Activated CD4-positive, alpha-beta T cell treated with anti-CD3 and anti-CD28 coated beads, Interleukin-2, amount 10 ng/mL, durations not matched to agents 7 days and 5 days (primary cell): ENCODE measurements at regions not wholly inside any gene's neighbourhood (a gene's known extent, or its start where the extent isn't known, plus 50 kb on each side); places are given as distances from the start of the nearest gene placed in this dataset.

Experiments used
- CTCF ChIA-PET: fragments of 350-600 bp; sonication (Branson Sonifier 250); formaldehyde crosslinking; loops from one replicate; lab custom pipeline; 2021; ENCODE audit warnings: antibody characterized with exemption; lab: Charles Lee
- POLR2A ChIA-PET: fragments of 350-600 bp; sonication (Branson Sonifier 250); formaldehyde crosslinking; loops from one replicate; lab custom pipeline; 2021; ENCODE audit warnings: antibody characterized with exemption; lab: Charles Lee
- DNase-seq: peaks from one replicate; pipeline ENCODE4 v3.0.0-alpha.2; 2020
- H3K27ac Mint-ChIP-seq: one replicate; pipeline ENCODE4 v1.8.0; 2021; ENCODE audit warnings: mild to moderate bottlenecking, moderate library complexity, mixed read lengths
- H3K27me3 Mint-ChIP-seq: one replicate; pipeline ENCODE4 v1.8.0; 2021; ENCODE audit warnings: mixed read lengths
- H3K36me3 Mint-ChIP-seq: one replicate; pipeline ENCODE4 v1.8.0; 2021; ENCODE audit warnings: low read depth, mixed read lengths
- H3K4me1 Mint-ChIP-seq: one replicate; pipeline ENCODE4 v1.8.0; 2021; ENCODE audit warnings: mixed read lengths
- H3K4me3 Mint-ChIP-seq: one replicate; pipeline ENCODE4 v1.8.0; 2021; ENCODE audit warnings: mild to moderate bottlenecking, moderate library complexity, mixed read lengths
- H3K9me3 Mint-ChIP-seq: one replicate; pipeline ENCODE4 v1.8.0; 2021; ENCODE audit warnings: mixed read lengths

DNA sequence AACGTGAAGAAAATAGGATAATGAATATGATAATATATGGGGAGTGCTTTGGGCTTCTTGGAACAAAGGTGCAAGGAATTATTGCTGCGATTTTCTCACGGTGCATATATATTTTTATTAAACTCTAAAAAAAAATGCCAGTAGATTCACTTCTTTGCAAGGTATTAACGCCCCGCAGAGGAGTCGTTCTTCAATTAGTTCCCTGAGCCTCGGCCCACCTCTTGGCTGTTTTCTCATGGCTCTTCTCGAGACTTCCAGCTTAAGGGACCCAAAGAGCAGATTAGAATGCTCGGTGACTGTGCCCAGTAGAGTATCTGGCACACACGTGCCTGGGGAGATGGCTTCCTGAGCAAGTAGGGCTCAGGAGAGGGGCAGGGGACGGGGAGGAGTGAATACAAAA, 367.4 kb downstream of the MID1IP1 start:
- ChIA-PET CTCF (no interaction called here), POLR2A (no interaction called here)
- Mint-ChIP-seq H3K4me1 (peaks cover 9% of the 10 kb centered on the region), H3K4me3 (no peak overlapping the region), H3K27me3 (peaks cover 1% of the 10 kb centered on the region), H3K27ac (no peak overlapping the region), H3K9me3 (no peaks in the 10 kb centered on the region), H3K36me3 (no peaks in the 10 kb centered on the region)
- no peak for DNase-seq

DNA sequence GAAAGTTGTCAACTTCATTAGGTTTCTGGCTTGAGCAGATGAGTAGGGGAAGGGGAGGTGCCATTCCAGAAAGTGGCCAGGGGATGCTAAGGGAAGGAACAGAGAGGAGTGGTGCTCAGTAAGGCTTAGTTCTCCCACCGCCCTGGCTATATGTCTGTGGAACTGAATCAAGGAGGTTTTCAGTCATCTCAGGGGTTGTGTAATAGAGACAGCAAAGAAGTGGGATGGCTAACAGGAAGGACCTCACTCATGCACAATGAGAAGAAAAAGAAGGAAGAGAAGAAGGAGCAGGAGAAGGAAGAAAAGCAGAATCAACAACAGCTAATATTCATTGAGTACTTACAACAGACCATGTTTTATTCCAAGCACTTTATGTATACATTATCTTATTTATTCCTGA, 368.7 kb downstream of the MID1IP1 start:
- Mint-ChIP-seq H3K4me1 (peaks cover 16% of the 10 kb centered on the region), H3K36me3 (no peaks in the 10 kb centered on the region), H3K4me3 (no peak overlapping the region), H3K27me3 (no peaks in the 10 kb centered on the region), H3K9me3 (no peaks in the 10 kb centered on the region), H3K27ac (no peak overlapping the region)
- no peak for DNase-seq
- POLR2A ChIA-PET: no interaction called here
- CTCF ChIA-PET: no interaction called here

DNA sequence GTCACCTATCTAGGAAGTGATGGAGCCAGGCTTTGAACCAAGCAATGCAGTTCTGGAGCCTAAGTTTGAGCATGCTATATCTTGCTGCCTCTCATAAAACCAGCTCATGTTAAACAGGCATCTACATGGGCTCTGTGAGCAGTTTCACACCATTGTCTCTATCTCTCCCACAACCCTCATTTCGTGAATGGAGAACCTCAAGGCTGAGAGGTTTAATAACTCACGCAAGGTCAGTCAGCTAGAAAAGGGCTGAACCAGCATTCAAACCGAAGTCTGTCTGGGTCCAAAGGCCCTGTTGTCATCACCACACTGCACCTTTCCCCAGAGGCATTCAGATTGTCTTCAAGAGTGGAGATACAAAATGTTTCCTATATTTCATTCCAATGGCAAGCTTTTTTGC, 369.2 kb downstream of the MID1IP1 start:
- DNase-seq: no peak
- H3K36me3 Mint-ChIP-seq: no peaks in the 10 kb centered on the region
- ChIA-PET POLR2A (no interaction called here), CTCF (interaction anchor here (1.1 kb wide), 1 partner anchor 19 kb away, joined by 3 read pairs; no protein-coding TSS in a partner anchor)
- no peak overlapping the region for H3K27ac Mint-ChIP-seq
- H3K4me3 Mint-ChIP-seq: no peak overlapping the region
- no peaks in the 10 kb centered on the region for H3K9me3 Mint-ChIP-seq
- H3K4me1 Mint-ChIP-seq: peaks cover 21% of the 10 kb centered on the region
- no peaks in the 10 kb centered on the region for H3K27me3 Mint-ChIP-seq

DNA sequence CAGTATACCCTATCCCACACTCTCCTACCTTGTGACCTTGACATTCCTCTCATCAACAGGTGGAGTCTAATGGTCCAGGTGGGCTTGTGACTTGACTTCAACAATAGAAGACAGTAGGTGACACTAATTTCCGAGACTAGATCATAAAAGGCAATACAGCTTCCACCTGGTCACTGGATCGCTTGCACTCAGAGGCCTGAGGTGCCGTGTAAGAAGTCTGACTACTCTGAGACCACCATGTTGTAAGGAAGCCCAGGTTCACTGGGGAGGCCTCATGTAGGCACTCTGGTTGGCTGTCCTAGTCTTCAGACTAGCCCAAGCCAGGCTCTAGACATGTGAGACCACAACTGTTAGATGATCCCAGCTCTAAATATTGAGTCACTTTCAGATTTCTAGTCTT, 370.4 kb downstream of the MID1IP1 start:
- Mint-ChIP-seq H3K27me3 (no peaks in the 10 kb centered on the region), H3K4me3 (no peak overlapping the region), H3K27ac (no peak overlapping the region), H3K4me1 (peaks cover 28% of the 10 kb centered on the region), H3K36me3 (no peaks in the 10 kb centered on the region), H3K9me3 (no peaks in the 10 kb centered on the region)
- CTCF ChIA-PET: interaction anchor here (1.1 to 2.0 kb wide), 2 partner anchors 8 to 20 kb away, joined by 3 to 5 read pairs; no protein-coding TSS in a partner anchor
- no peak for DNase-seq
- POLR2A ChIA-PET: no interaction called here

DNA sequence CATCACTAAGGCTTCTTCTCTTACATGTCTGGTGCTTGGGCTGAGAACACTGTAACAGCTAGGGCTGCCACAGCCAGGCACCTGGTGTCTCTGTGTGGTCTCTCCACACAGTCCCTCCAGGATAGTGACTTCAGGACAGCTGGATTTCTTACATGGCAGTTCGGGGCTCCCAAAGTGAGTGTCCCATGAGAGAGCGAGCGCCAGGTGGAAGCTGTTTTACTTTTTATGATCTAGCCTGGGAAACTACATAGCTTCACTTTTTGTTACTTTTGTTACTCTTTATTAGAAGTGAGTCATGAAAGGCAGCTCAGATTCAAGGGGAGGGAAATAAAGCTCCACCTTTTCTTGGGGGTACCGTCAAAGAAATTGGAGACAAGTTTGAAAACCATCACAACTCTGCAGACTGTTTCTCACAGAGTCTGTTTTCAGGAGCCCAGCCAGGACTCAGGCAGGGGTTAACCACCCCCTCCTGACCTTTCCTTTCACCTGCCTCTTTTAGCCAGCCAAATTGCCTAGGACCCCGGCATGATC, 373.0 kb downstream of the MID1IP1 start:
- Mint-ChIP-seq H3K9me3 (no peaks in the 10 kb centered on the region), H3K27me3 (no peaks in the 10 kb centered on the region), H3K4me3 (no peak overlapping the region), H3K27ac (peak overlapping the region; percentile 88), H3K4me1 (peaks cover 21% of the 10 kb centered on the region), H3K36me3 (no peaks in the 10 kb centered on the region)
- CTCF ChIA-PET: interaction anchor here (1.1 kb wide), 1 partner anchor 25 kb away, joined by 3 read pairs; no protein-coding TSS in a partner anchor
- POLR2A ChIA-PET: no interaction called here
- DNase-seq: no peak

DNA sequence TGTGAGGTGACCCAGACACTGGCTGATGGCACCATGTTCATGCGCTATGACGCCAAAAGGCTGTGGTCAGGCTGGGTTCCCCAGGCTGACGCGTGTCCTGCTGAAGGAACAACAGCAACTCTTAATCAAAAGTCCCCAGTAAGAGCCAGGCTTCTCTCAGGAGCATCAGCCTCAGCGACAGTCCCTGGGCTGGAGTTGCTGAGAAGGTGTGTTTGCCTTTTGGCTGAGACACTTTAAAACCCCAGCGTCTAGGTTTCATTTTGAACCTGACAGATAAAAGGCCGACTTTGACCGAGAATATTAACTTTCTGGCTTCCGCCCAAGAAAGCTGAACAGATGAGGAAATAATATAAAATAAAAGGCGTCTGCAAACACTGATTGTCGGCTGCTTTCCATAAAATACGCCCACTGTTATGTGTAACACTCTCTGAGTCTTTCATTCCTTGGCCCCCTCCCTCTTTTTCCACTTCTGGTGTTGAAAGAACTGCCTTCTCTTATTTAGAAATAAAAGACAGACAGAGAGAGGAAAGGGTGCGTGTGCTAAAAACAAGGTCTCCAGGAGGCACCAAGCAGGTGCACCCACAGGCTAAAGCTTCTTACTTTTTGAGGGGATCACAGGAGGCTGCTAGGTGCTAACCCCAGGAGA, 373.6 kb downstream of the MID1IP1 start:
- Mint-ChIP-seq H3K27me3 (no peaks in the 10 kb centered on the region), H3K36me3 (no peaks in the 10 kb centered on the region), H3K9me3 (no peaks in the 10 kb centered on the region), H3K27ac (peak overlapping the region; percentile 88), H3K4me3 (peak overlapping the region; percentile 36), H3K4me1 (peaks cover 21% of the 10 kb centered on the region)
- POLR2A ChIA-PET: no interaction called here
- CTCF ChIA-PET: interaction anchor here (1.2 to 2.4 kb wide), 2 partner anchors 12 to 23 kb away, joined by 3 to 6 read pairs; no protein-coding TSS in a partner anchor
- peak; percentile 27 for DNase-seq

DNA sequence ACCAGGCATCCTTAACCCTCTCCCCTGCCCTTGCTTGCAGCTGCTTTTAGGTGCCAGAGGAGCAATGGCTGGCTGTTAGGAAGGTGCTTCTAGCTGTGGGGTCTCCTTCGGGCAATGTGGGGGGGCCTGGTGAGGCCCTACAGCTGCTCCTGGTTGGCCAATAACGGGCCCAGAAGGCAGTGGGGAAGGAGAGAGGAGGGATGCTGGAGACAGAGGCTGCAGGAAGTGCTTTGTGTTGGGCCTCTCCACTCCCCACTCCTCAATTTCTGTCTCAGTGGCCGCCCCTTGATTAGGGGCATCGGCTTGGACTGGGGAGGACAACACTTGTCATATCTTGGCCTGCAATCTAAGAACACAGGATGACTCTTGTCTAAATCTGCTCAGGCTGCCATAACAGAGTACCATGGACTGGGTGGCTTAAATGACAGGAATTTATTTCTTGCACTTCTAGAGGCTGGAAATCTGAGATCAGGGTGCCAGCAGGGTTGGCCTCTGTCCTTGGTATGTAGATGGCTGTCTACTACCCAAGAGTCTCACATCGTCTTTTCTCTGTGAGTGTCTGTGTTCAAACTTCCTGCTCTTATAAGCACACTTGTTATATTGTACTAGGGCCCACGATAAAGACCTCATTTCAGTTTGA, 374.3 kb downstream of the MID1IP1 start:
- ChIA-PET CTCF (interaction anchor here (1.2 to 2.4 kb wide), 2 partner anchors 12 to 24 kb away, joined by 3 to 6 read pairs; no protein-coding TSS in a partner anchor), POLR2A (no interaction called here)
- peaks cover 21% of the 10 kb centered on the region for H3K4me1 Mint-ChIP-seq
- no peak for DNase-seq
- H3K27me3 Mint-ChIP-seq: no peaks in the 10 kb centered on the region
- no peaks in the 10 kb centered on the region for H3K9me3 Mint-ChIP-seq
- H3K36me3 Mint-ChIP-seq: no peaks in the 10 kb centered on the region
- H3K4me3 Mint-ChIP-seq: no peak overlapping the region
- H3K27ac Mint-ChIP-seq: peak overlapping the region; percentile 88

DNA sequence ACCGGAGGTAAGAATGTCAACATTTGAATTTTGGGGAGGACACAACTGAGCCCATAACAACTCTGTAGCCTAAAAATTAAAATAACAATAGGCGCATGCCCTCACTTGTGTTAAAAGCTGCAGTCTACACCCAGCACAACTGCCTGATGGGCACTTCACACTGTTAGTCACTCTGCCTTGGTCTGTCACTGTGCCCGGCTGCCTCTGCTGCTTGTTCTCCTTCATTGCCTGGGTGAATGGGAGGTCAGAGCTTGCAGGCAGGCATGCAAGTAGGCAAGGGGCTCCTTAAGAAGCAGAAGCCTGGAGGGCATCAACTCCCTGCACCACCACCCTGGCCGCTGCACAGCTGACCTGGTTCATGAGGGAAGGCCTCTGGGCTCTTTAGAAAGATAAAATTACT, 374.8 kb downstream of the MID1IP1 start:
- Mint-ChIP-seq H3K4me1 (peaks cover 21% of the 10 kb centered on the region), H3K27ac (no peak overlapping the region), H3K27me3 (no peaks in the 10 kb centered on the region), H3K4me3 (no peak overlapping the region), H3K36me3 (no peaks in the 10 kb centered on the region), H3K9me3 (no peaks in the 10 kb centered on the region)
- ChIA-PET POLR2A (no interaction called here), CTCF (interaction anchor here (2.4 kb wide), 1 partner anchor 13 kb away, joined by 6 read pairs; no protein-coding TSS in a partner anchor)
- DNase-seq: no peak

DNA sequence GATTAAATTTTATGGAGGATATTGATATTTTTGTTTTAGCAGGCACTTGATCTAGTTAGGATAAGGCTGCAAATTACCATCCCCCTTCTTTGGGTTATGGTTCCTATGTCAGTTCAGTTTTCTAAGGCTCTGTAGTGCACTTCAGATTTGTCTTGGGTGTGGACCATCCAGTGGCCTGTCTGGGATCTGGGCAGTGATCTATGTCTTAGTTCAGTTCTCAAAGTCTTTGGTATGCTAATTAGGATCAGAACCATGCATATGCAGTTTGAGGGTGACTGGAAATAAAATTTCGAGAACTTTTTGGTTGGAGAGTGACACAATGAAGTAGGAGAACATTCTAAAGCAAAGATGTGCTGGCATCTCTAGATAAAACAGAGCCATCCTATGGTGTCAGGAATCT, 388.2 kb downstream of the MID1IP1 start:
- no peak for DNase-seq
- Mint-ChIP-seq H3K36me3 (no peaks in the 10 kb centered on the region), H3K4me1 (no peaks in the 10 kb centered on the region), H3K4me3 (no peak overlapping the region), H3K27me3 (peaks cover 2% of the 10 kb centered on the region), H3K9me3 (peaks cover 2% of the 10 kb centered on the region), H3K27ac (no peak overlapping the region)
- ChIA-PET CTCF (no interaction called here), POLR2A (no interaction called here)

DNA sequence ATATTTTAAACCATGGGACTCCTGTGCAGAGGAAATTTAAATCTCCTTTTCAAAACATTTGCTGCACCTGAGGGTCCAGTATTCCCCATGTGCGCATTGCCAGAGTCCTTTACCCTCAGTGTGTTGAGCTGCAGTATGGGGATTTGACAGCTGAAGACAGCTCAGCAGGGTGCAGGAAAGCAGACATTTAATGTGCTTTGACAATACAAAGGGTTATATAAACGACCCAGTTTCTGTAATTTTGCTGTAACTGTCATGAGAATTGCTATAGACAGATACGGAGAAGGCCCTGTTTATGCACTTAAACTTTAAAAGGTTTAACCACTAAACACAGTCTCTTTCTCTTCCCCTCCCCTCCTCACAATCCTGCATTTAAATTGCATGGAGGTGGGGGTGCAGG, 393.4 kb downstream of the MID1IP1 start:
- H3K4me1 Mint-ChIP-seq: peaks cover 35% of the 10 kb centered on the region
- H3K27me3 Mint-ChIP-seq: peaks cover 2% of the 10 kb centered on the region
- ChIA-PET POLR2A (no interaction called here), CTCF (interaction anchor here (1.1 to 1.2 kb wide), 2 partner anchors 12 to 32 kb away, joined by 3 read pairs; no protein-coding TSS in a partner anchor)
- H3K9me3 Mint-ChIP-seq: peaks cover 4% of the 10 kb centered on the region
- H3K4me3 Mint-ChIP-seq: no peak overlapping the region
- no peaks in the 10 kb centered on the region for H3K36me3 Mint-ChIP-seq
- DNase-seq: no peak
- no peak overlapping the region for H3K27ac Mint-ChIP-seq

DNA sequence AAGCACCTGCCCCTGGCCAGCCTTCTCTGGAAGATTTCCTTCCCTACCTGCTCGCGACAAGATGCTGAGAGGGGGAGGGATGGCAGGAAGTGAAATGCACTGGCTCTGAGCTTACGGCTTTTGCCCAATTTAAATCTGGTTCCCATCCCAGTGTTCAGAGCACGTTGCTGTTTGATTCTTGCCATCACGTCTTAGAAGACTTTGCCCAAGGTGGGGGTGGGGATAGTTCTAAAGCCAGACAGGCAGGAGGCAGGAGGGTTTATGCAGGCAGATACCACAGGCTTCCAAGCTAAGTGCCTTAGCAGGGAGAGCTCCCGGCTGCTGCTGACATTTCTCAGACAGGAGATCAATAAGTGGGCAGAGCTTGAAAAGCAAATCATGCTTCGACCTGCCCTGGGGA, 393.9 kb downstream of the MID1IP1 start:
- ChIA-PET CTCF (interaction anchor here (1.1 to 1.2 kb wide), 2 partner anchors 12 to 32 kb away, joined by 3 read pairs; no protein-coding TSS in a partner anchor), POLR2A (no interaction called here)
- no peak for DNase-seq
- Mint-ChIP-seq H3K4me3 (no peak overlapping the region), H3K27me3 (peaks cover 2% of the 10 kb centered on the region), H3K9me3 (peaks cover 6% of the 10 kb centered on the region), H3K36me3 (no peaks in the 10 kb centered on the region), H3K4me1 (peaks cover 39% of the 10 kb centered on the region), H3K27ac (peak overlapping the region; percentile 60)

DNA sequence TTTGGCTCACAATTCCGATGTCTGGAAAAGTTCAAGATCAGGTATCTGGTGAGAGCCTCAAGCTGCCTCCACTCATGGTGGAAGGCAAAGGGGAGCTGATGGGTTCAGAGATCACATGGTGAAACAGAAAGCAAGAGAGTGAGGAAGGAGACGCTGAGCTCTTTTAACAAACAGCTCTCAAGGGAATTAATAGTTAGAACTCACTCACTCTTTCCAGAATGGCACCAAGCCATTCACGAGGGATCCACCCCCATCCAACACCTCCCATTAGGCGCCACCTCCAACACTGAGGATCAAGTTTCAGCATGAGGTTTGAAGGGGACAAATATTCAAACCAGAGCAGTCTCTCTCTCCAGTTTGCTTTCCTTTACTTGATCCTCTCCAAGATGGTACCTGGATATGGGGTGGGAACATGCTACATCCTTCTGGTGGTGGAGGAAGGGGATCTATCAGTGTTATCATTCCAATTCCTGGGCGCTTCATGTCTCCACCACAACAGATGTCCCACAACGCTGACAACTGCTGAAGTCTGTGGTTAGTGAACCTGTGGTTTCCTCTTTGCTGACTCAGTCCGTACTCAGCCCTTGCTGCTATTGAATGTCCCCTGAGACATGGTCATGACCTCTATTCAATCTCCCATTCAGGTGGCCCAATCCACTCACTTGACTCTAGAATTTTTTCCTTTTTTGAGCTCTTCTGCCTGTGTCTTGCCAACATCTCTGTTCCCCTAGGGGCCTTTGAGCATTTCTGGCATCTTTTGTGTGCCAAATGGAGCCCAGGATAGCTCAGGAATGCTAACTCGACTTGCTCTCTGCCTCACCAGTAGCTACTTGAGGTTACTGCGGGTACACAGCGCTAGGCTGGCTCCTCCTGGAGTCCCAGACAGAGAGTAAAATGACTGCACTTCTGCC, 395.2 kb downstream of the MID1IP1 start:
- DNase-seq: peak; percentile 55
- Mint-ChIP-seq H3K36me3 (no peaks in the 10 kb centered on the region), H3K9me3 (peaks cover 6% of the 10 kb centered on the region), H3K27me3 (no peaks in the 10 kb centered on the region), H3K27ac (peak overlapping the region; percentile 85), H3K4me1 (peaks cover 52% of the 10 kb centered on the region), H3K4me3 (peak overlapping the region; percentile 48)
- ChIA-PET CTCF (interaction anchor here (0.9 to 1.9 kb wide), 4 partner anchors 11 to 974 kb away, joined by 3 to 6 read pairs (median 4); no protein-coding TSS in a partner anchor), POLR2A (interaction anchor here (0.7 kb wide), 1 partner anchor 432 kb away, joined by 4 read pairs; no protein-coding TSS in a partner anchor)
